ENCODE measurements at regions not wholly inside any gene's neighbourhood (a gene's known extent, or its start where the extent isn't known, plus 50 kb on each side); places are given as distances from the start of the nearest gene placed in this dataset.

- TF ChIP-seq POLR2A (IDR thresholded peaks at IDR 0.05) (no peak), CTCF (IDR thresholded peaks at IDR 0.05) (no peak)
These were observed 64.0 kb upstream of the HAND1 start for GRCh38 chr5:154542000-154542399.

Measured in esophagus squamous epithelium (tissue), 4 donors.